ENCODE measurements at regions not wholly inside any gene's neighbourhood (a gene's known extent, or its start where the extent isn't known, plus 50 kb on each side); places are given as distances from the start of the nearest gene placed in this dataset.

- H3K4me2 ChIP-seq = no peak overlapping the region
- no peak overlapping the region for H3K4me3 ChIP-seq (IDR thresholded peaks at IDR 0.05; ENCODE audit: insufficient read depth, low read depth, low read length)
- H3K27ac ChIP-seq = no peak overlapping the region
- H3K4me1 ChIP-seq (ENCODE audit: low read depth, poor library complexity, severe bottlenecking) = no peaks in the 10 kb centered on the region
- no peak overlapping the region for H3K9ac ChIP-seq
- H3K36me3 ChIP-seq (ENCODE audit: insufficient read depth) = no peaks in the 10 kb centered on the region
- no peaks in the 10 kb centered on the region for H4K20me1 ChIP-seq (ENCODE audit: insufficient read depth)
- no peaks in the 10 kb centered on the region for H3K27me3 ChIP-seq (ENCODE audit: insufficient read depth, low read depth)
- TF ChIP-seq, protein P1, sequence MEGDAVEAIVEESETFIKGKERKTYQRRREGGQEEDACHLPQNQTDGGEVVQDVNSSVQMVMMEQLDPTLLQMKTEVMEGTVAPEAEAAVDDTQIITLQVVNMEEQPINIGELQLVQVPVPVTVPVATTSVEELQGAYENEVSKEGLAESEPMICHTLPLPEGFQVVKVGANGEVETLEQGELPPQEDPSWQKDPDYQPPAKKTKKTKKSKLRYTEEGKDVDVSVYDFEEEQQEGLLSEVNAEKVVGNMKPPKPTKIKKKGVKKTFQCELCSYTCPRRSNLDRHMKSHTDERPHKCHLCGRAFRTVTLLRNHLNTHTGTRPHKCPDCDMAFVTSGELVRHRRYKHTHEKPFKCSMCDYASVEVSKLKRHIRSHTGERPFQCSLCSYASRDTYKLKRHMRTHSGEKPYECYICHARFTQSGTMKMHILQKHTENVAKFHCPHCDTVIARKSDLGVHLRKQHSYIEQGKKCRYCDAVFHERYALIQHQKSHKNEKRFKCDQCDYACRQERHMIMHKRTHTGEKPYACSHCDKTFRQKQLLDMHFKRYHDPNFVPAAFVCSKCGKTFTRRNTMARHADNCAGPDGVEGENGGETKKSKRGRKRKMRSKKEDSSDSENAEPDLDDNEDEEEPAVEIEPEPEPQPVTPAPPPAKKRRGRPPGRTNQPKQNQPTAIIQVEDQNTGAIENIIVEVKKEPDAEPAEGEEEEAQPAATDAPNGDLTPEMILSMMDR (conservative IDR thresholded peaks at IDR 0.05; ENCODE audit: low read depth, low read length) = no peak
- no peaks in the 10 kb centered on the region for H3K79me2 ChIP-seq (ENCODE audit: insufficient read depth, low read depth)
- H2AFZ ChIP-seq (ENCODE audit: low read depth) = no peak overlapping the region
These were observed 147.5 kb upstream of the MIS18BP1 start for GRCh38 chr14:45400509-45400908.

GRCh38 chr14:45381091-45381490, 128.1 kb upstream of the MIS18BP1 start:
- H3K79me2 ChIP-seq (ENCODE audit: insufficient read depth, low read depth) = no peaks in the 10 kb centered on the region
- no peak overlapping the region for H3K27ac ChIP-seq
- H3K36me3 ChIP-seq (ENCODE audit: insufficient read depth) = no peaks in the 10 kb centered on the region
- no peaks in the 10 kb centered on the region for H3K4me1 ChIP-seq (ENCODE audit: low read depth, poor library complexity, severe bottlenecking)
- H3K4me3 ChIP-seq (IDR thresholded peaks at IDR 0.05; ENCODE audit: insufficient read depth, low read depth, low read length) = no peak overlapping the region
- TF ChIP-seq, protein P1 (conservative IDR thresholded peaks at IDR 0.05; ENCODE audit: low read depth, low read length) = no peak
- H2AFZ ChIP-seq (ENCODE audit: low read depth) = no peak overlapping the region
- H3K9ac ChIP-seq = no peak overlapping the region
- no peaks in the 10 kb centered on the region for H4K20me1 ChIP-seq (ENCODE audit: insufficient read depth)
- no peak overlapping the region for H3K4me2 ChIP-seq
- no peaks in the 10 kb centered on the region for H3K27me3 ChIP-seq (ENCODE audit: insufficient read depth, low read depth)

- Histone ChIP-seq H2AFZ (ENCODE audit: low read depth) (no peak overlapping the region), H3K9ac (no peak overlapping the region), H4K20me1 (ENCODE audit: insufficient read depth) (no peaks in the 10 kb centered on the region), H3K4me1 (ENCODE audit: low read depth, poor library complexity, severe bottlenecking) (no peaks in the 10 kb centered on the region), H3K27ac (no peak overlapping the region), H3K4me2 (no peak overlapping the region), H3K4me3 (IDR thresholded peaks at IDR 0.05; ENCODE audit: insufficient read depth, low read depth, low read length) (no peak overlapping the region), H3K27me3 (ENCODE audit: insufficient read depth, low read depth) (no peaks in the 10 kb centered on the region), H3K36me3 (ENCODE audit: insufficient read depth) (no peaks in the 10 kb centered on the region), H3K79me2 (ENCODE audit: insufficient read depth, low read depth) (no peaks in the 10 kb centered on the region)
- TF ChIP-seq, protein P1 (conservative IDR thresholded peaks at IDR 0.05; ENCODE audit: low read depth, low read length) = no peak
These were observed 124.2 kb upstream of the MIS18BP1 start for GRCh38 chr14:45377166-45377565.

- Histone ChIP-seq H3K4me2 (no peak overlapping the region), H3K4me3 (IDR thresholded peaks at IDR 0.05; ENCODE audit: insufficient read depth, low read depth, low read length) (no peak overlapping the region), H3K27me3 (ENCODE audit: insufficient read depth, low read depth) (no peaks in the 10 kb centered on the region), H3K9ac (no peak overlapping the region), H3K4me1 (ENCODE audit: low read depth, poor library complexity, severe bottlenecking) (no peaks in the 10 kb centered on the region), H2AFZ (ENCODE audit: low read depth) (no peak overlapping the region), H4K20me1 (ENCODE audit: insufficient read depth) (no peaks in the 10 kb centered on the region), H3K79me2 (ENCODE audit: insufficient read depth, low read depth) (no peaks in the 10 kb centered on the region), H3K27ac (no peak overlapping the region), H3K36me3 (ENCODE audit: insufficient read depth) (no peaks in the 10 kb centered on the region)
- TF ChIP-seq, protein P1 (conservative IDR thresholded peaks at IDR 0.05; ENCODE audit: low read depth, low read length) = no peak
These were observed 120.9 kb upstream of the MIS18BP1 start for GRCh38 chr14:45373877-45374276.
